Osteoblast (primary cell): ENCODE measurements at regions not wholly inside any gene's neighbourhood (a gene's known extent, or its start where the extent isn't known, plus 50 kb on each side); places are given as distances from the start of the nearest gene placed in this dataset.

ENCODE experiments used
- DNase-seq: peaks from one replicate; pipeline ENCODE4 v3.0.0; 2011; ENCODE audit warnings: low spot score, mixed read lengths; ENCODE audit not compliant: insufficient read length; ENCODE audit errors: missing footprints
- H2AFZ ChIP-seq: 2 replicates; pipeline ENCODE4 v1.6.0; 2011; ENCODE audit warnings: mild to moderate bottlenecking, low read length
- H3K27ac ChIP-seq: 2 replicates; pipeline ENCODE4 v1.5.1; 2011; ENCODE audit warnings: mild to moderate bottlenecking, low read depth, low read length, moderate library complexity
- H3K27me3 ChIP-seq: 2 replicates; pipeline ENCODE4 v1.6.0; 2012; ENCODE audit warnings: mild to moderate bottlenecking, control low read depth, inconsistent platforms, low read length, moderate library complexity; ENCODE audit not compliant: insufficient read depth
- H3K36me3 ChIP-seq: 2 replicates; pipeline ENCODE4 v1.5.1; 2011; ENCODE audit warnings: mild to moderate bottlenecking, low read length, control low read depth, moderate library complexity; ENCODE audit not compliant: insufficient read depth
- H3K4me1 ChIP-seq: 2 replicates; pipeline ENCODE4 v1.5.1; 2011; ENCODE audit warnings: mild to moderate bottlenecking, low read length, control low read depth, moderate library complexity; ENCODE audit not compliant: insufficient read depth
- H3K4me2 ChIP-seq: 2 replicates; pipeline ENCODE4 v1.6.0; 2011; ENCODE audit warnings: mild to moderate bottlenecking, low read length; ENCODE audit not compliant: insufficient read depth
- H3K4me3 ChIP-seq: fragments of 200-600 bp; sonication (generic); 3 replicates; pipeline ENCODE4 v1.5.1; 2012; ENCODE audit warnings: mild to moderate bottlenecking, low read length, inconsistent platforms; ENCODE audit not compliant: insufficient read depth
- H3K79me2 ChIP-seq: 2 replicates; pipeline ENCODE4 v1.6.0; 2012; ENCODE audit warnings: mild to moderate bottlenecking, low read length, control low read depth, inconsistent platforms; ENCODE audit not compliant: insufficient read depth
- H3K9me3 ChIP-seq: 2 replicates; pipeline ENCODE4 v1.5.1; 2011; ENCODE audit warnings: low read depth, low read length, control low read depth
- H4K20me1 ChIP-seq: 2 replicates; pipeline ENCODE4 v1.6.0; 2012; ENCODE audit warnings: mild to moderate bottlenecking, low read length, control low read depth; ENCODE audit not compliant: insufficient read depth
- CTCF ChIP-seq: IDR thresholded peaks from 2 replicates; pipeline ENCODE4 v1.5.1; 2011; ENCODE audit warnings: mild to moderate bottlenecking, low read depth, low read length, moderate library complexity; ENCODE audit errors: extremely low read depth

- no peak for DNase-seq
- no peak overlapping the region for H2AFZ ChIP-seq
Observed at GRCh38 chr13:97076898-97077297, 82.6 kb upstream of the OXGR1 start.

GRCh38 chr13:97077341-97077740 is 83.1 kb upstream of the OXGR1 start:
- no peak for TF ChIP-seq CTCF
- H3K4me2 ChIP-seq, result no peak overlapping the region
- no peak overlapping the region for H3K4me3 ChIP-seq
- H3K9me3 ChIP-seq, result no peaks in the 10 kb centered on the region
- no peak for DNase-seq
- H3K79me2 ChIP-seq, result no peaks in the 10 kb centered on the region
- no peaks in the 10 kb centered on the region for H3K4me1 ChIP-seq
- H4K20me1 ChIP-seq, result no peaks in the 10 kb centered on the region
- no peak overlapping the region for H3K27ac ChIP-seq
- H3K36me3 ChIP-seq, result no peaks in the 10 kb centered on the region
- no peaks in the 10 kb centered on the region for H3K27me3 ChIP-seq
- no peak overlapping the region for H2AFZ ChIP-seq

More at GRCh38 chr13:97076898-97077297, 82.6 kb upstream of the OXGR1 start:
- H3K79me2 ChIP-seq, result no peaks in the 10 kb centered on the region
- H4K20me1 ChIP-seq, result no peaks in the 10 kb centered on the region
- no peak overlapping the region for H3K4me2 ChIP-seq
- H3K9me3 ChIP-seq, result no peaks in the 10 kb centered on the region
- no peaks in the 10 kb centered on the region for H3K4me1 ChIP-seq
- H3K36me3 ChIP-seq, result no peaks in the 10 kb centered on the region
- TF ChIP-seq CTCF, result no peak
- no peaks in the 10 kb centered on the region for H3K27me3 ChIP-seq
- no peak overlapping the region for H3K27ac ChIP-seq
- no peak overlapping the region for H3K4me3 ChIP-seq

- Histone ChIP-seq H2AFZ (no peak overlapping the region), H3K4me1 (no peaks in the 10 kb centered on the region), H4K20me1 (no peaks in the 10 kb centered on the region), H3K36me3 (no peaks in the 10 kb centered on the region), H3K27me3 (no peaks in the 10 kb centered on the region), H3K79me2 (no peaks in the 10 kb centered on the region), H3K27ac (no peak overlapping the region), H3K4me2 (no peak overlapping the region), H3K9me3 (no peaks in the 10 kb centered on the region), H3K4me3 (no peak overlapping the region)
- no peak for DNase-seq
- no peak for TF ChIP-seq CTCF
Observed at GRCh38 chr13:97079726-97080125, 85.5 kb upstream of the OXGR1 start.

GRCh38 chr13:97082461-97083207 is 88.4 kb upstream of the OXGR1 start:
- no peaks in the 10 kb centered on the region for H3K36me3 ChIP-seq
- H3K27ac ChIP-seq, result no peak overlapping the region
- no peak overlapping the region for H3K4me3 ChIP-seq
- no peaks in the 10 kb centered on the region for H4K20me1 ChIP-seq
- no peak overlapping the region for H3K4me2 ChIP-seq
- H3K4me1 ChIP-seq, result no peaks in the 10 kb centered on the region
- no peak overlapping the region for H2AFZ ChIP-seq
- no peaks in the 10 kb centered on the region for H3K9me3 ChIP-seq
- TF ChIP-seq CTCF, result no peak
- no peaks in the 10 kb centered on the region for H3K27me3 ChIP-seq
- DNase-seq, result no peak
- H3K79me2 ChIP-seq, result no peaks in the 10 kb centered on the region
